Activated CD8-positive, alpha-beta T cell treated with anti-CD3 and anti-CD28 coated beads for 36 hours (primary cell): ENCODE measurements at regions not wholly inside any gene's neighbourhood (a gene's known extent, or its start where the extent isn't known, plus 50 kb on each side); places are given as distances from the start of the nearest gene placed in this dataset.
"Not testable (repeated sequence)": the region's sequence is repeated elsewhere in the genome, so short reads cannot be mapped to it uniquely, and the experiment has no call there.

Experiments used
- ATAC-seq: fragments of 200-7000 bp; cut with Tn5 transposase; one replicate; pipeline ENCODE4 v1.10.0; 2021; ENCODE audit warnings: mild to moderate bottlenecking, moderate library complexity
- CTCF ChIA-PET: fragments of 350-600 bp; sonication (Branson Sonifier 250); formaldehyde crosslinking; loops from one replicate; lab custom pipeline; 2021; ENCODE audit warnings: antibody characterized with exemption; lab: Charles Lee
- POLR2A ChIA-PET: fragments of 350-600 bp; sonication (Branson Sonifier 250); formaldehyde crosslinking; loops from one replicate; lab custom pipeline; 2021; ENCODE audit warnings: antibody characterized with exemption; lab: Charles Lee
- DNase-seq: peaks from one replicate; pipeline ENCODE4 v3.0.0-alpha.2; 2020
- H3K27ac Mint-ChIP-seq: one replicate; pipeline ENCODE4 v1.8.0; 2021; ENCODE audit warnings: mild to moderate bottlenecking, mixed read lengths
- H3K27me3 Mint-ChIP-seq: one replicate; pipeline ENCODE4 v1.8.0; 2021; ENCODE audit warnings: mixed read lengths
- H3K36me3 Mint-ChIP-seq: one replicate; pipeline ENCODE4 v1.8.0; 2021; ENCODE audit warnings: low read depth, mixed read lengths
- H3K4me1 Mint-ChIP-seq: one replicate; pipeline ENCODE4 v1.8.0; 2021; ENCODE audit warnings: low read depth, mixed read lengths
- H3K4me3 Mint-ChIP-seq: one replicate; pipeline ENCODE4 v1.8.0; 2021; ENCODE audit warnings: mild to moderate bottlenecking, moderate library complexity, mixed read lengths
- H3K9me3 Mint-ChIP-seq: one replicate; pipeline ENCODE4 v1.8.0; 2021; ENCODE audit warnings: mixed read lengths
- intact Hi-C: fragments of 100-400 bp; cut with micrococcal nuclease; formaldehyde crosslinking; loops from one replicate; pipeline ENCODE4 v1.10.0; 2022
- TF ChIP-seq, protein P1 (sequence below): fragments of 200-600 bp; IDR thresholded peaks from one replicate; pipeline ENCODE4 v1.8.0; 2022; ENCODE audit warnings: antibody characterized with exemption, mild to moderate bottlenecking

DNA sequence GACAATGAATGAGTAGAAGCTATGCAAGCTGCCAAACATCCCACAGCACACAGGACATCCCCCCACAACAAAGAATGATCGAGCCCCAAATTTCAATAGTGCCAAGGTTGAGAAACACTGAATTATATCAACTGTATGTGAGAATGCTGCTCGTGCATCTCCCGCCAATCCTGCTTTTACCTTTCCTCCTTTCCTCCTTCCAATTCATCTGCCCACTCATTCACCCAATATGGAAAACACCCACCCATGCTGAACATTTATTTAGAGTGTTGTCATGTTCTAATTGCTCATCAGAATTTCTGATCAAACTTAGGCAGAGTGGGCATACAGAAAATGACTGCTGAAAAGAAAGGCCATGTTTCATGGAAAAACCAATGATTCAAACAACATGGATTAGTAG, 183.0 kb downstream of the TMEM114 start:
- ATAC-seq (no peak), DNase-seq (no peak)
- Mint-ChIP-seq H3K9me3 (peaks cover 5% of the 10 kb centered on the region), H3K4me1 (no peaks in the 10 kb centered on the region), H3K27me3 (no peaks in the 10 kb centered on the region), H3K4me3 (no peak overlapping the region), H3K27ac (no peak overlapping the region), H3K36me3 (no peaks in the 10 kb centered on the region)
- ChIA-PET CTCF (no interaction called here), POLR2A (no interaction called here)
- TF ChIP-seq, protein P1, sequence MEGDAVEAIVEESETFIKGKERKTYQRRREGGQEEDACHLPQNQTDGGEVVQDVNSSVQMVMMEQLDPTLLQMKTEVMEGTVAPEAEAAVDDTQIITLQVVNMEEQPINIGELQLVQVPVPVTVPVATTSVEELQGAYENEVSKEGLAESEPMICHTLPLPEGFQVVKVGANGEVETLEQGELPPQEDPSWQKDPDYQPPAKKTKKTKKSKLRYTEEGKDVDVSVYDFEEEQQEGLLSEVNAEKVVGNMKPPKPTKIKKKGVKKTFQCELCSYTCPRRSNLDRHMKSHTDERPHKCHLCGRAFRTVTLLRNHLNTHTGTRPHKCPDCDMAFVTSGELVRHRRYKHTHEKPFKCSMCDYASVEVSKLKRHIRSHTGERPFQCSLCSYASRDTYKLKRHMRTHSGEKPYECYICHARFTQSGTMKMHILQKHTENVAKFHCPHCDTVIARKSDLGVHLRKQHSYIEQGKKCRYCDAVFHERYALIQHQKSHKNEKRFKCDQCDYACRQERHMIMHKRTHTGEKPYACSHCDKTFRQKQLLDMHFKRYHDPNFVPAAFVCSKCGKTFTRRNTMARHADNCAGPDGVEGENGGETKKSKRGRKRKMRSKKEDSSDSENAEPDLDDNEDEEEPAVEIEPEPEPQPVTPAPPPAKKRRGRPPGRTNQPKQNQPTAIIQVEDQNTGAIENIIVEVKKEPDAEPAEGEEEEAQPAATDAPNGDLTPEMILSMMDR = no peak
- intact Hi-C loops = no loop called here

DNA sequence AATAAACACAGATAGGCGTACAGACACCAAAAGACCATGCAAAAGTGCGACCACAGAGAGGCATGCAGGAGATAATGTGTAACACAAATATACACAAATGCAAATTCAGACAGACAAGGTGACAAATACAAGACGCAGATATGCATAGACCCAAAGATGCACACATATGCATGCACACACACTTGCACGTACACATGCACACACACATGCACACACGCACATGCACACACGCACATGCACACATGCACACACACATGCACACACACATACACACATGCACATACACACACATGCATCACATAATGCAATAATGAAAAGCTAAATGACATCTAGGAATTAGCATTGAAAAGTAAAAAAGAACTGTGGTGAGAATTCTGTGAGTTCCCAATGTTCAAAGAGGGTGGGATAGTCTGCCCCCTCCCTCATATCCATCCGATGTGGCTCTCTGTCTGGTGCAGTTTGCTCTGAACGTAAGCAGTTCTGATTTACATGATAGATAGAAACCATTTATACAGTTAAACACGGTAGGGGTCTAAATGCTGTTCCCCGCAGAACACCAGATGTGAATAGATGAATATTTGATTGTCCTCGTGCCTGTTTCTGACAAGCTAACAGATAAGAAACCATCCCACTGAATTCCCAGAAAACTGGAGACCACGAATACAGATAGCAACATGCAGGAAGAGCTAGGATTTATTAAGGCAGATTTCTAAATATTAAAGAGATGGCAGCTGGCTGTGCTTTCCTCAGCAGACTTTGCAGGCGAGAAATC, 186.1 kb downstream of the TMEM114 start:
- no peak overlapping the region for H3K27ac Mint-ChIP-seq
- POLR2A ChIA-PET = no interaction called here
- TF ChIP-seq, protein P1 = no peak
- no peak overlapping the region for H3K4me3 Mint-ChIP-seq
- ATAC-seq (no peak), DNase-seq (no peak)
- H3K27me3 Mint-ChIP-seq = no peaks in the 10 kb centered on the region
- CTCF ChIA-PET = no interaction called here
- no peaks in the 10 kb centered on the region for H3K36me3 Mint-ChIP-seq
- no peaks in the 10 kb centered on the region for H3K4me1 Mint-ChIP-seq
- H3K9me3 Mint-ChIP-seq = peaks cover 5% of the 10 kb centered on the region
- intact Hi-C loops = no loop called here

DNA sequence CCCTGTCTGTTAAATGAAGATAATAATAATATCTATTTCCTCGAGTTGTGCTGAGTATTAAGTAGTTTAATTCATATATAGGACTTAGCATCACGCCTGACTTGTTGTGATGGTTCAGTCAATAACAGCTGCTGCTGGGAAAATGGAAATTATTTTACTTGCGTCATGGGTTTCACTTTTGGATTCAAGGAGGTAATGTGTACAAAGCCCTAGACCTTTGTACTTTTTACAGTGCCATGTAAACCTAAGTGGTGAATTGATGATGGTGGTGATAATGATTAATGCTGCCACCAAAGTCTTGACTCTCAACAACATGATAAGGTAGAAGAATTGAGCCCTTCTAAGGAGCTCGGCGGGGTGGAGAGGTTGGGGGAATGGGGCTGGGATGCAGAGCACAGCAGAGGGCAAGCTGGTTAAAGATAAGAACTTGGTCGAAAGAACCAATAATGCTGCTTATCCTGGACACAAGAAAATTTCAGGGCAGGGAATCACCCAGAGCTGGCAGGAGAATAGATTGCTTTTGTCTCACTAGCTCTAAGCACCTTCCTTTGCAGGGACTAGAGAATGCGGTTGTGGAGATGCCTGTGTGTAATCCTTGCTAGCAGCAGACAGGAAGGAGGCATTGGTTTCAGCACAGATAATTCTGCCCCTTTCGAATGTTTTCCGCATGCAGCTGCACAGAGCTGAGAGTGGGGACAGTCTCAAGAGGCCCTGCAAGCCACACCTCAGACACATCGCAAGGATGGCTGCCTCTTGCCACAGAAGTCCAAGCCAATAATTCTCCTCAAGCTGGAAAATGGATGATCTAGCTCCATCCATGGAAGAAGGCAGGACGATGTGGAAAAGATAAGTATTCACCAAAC, 187.1 kb downstream of the TMEM114 start:
- ChIA-PET CTCF (no interaction called here), POLR2A (no interaction called here)
- TF ChIP-seq, protein P1 = no peak
- no peak for ATAC-seq
- DNase-seq = no peak
- H3K27ac Mint-ChIP-seq = no peak overlapping the region
- no peaks in the 10 kb centered on the region for H3K27me3 Mint-ChIP-seq
- intact Hi-C loops = no loop called here
- H3K36me3 Mint-ChIP-seq = no peaks in the 10 kb centered on the region
- H3K9me3 Mint-ChIP-seq = peaks cover 5% of the 10 kb centered on the region
- H3K4me1 Mint-ChIP-seq = no peaks in the 10 kb centered on the region
- H3K4me3 Mint-ChIP-seq = no peak overlapping the region

DNA sequence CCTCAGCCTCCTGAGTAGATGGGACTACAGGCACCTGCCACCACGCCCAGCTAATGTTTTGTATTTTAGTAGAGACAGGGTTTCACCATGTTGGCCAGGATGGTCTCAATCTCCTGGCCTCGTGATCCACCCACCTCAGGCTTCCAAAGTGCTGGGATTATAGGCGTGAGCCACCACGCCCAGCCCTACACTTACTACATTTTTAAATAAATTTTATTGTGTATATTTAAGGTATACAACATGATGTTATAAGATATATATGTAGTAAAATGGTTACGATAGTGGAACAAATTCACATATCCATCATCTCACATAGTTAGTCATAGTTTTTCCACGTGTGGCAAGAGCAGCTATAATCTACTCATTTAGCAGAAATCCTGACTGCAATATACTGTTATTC, 189.6 kb downstream of the TMEM114 start:
- intact Hi-C loops, H3K27ac Mint-ChIP-seq, CTCF ChIA-PET, H3K36me3 Mint-ChIP-seq, ATAC-seq, H3K4me3 Mint-ChIP-seq, POLR2A ChIA-PET, H3K9me3 Mint-ChIP-seq, H3K27me3 Mint-ChIP-seq, DNase-seq, H3K4me1 Mint-ChIP-seq: not testable (repeated sequence)

DNA sequence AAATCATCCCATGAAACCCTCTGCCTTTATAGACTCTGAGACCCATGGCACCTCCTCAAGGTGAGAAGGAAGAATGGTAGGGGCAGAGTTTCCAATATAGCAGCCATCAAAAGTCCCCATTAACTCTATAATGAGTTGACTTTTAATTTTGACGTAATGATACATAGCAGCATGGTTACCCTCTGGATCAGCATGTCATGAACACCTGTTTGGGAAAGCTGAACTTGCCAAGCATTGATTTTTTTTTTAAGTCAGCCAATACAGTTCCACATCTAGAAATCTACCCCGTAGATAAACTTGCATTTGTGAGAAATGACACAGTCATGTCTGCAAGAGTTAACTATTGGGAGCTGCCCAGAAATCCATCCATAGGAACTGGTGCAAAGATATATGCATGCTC, 191.8 kb downstream of the TMEM114 start:
- H3K27me3 Mint-ChIP-seq = no peaks in the 10 kb centered on the region
- H3K4me1 Mint-ChIP-seq = no peaks in the 10 kb centered on the region
- H3K36me3 Mint-ChIP-seq = no peaks in the 10 kb centered on the region

More for the DNA sequence above, 191.8 kb downstream of the TMEM114 start:
- no peak overlapping the region for H3K4me3 Mint-ChIP-seq
- ChIA-PET CTCF (no interaction called here), POLR2A (no interaction called here)
- DNase-seq (no peak), ATAC-seq (no peak)
- intact Hi-C loops = no loop called here
- H3K9me3 Mint-ChIP-seq = no peaks in the 10 kb centered on the region
- H3K27ac Mint-ChIP-seq = no peak overlapping the region
- TF ChIP-seq, protein P1 = no peak
